ENCODE measurements at regions not wholly inside any gene's neighbourhood (a gene's known extent, or its start where the extent isn't known, plus 50 kb on each side); places are given as distances from the start of the nearest gene placed in this dataset.

DNA sequence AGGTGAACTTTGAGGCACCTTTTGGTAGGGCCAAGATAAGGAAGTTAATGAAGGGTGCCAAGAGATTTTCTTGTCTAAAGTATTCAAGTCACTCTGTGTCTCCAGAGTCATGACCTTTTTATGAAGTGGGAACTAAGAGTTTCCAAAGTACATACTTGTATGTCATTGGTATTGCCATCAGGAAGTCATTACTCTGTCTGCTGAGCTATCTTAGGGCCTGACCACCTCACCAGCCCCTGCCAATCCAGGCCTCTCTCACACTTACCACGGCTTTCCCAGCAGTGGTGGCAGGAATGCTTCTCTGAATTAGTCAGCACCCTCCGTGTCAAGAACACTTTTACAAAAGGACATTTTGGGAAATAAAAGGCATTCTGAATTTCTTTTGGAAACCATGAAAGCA, 192.8 kb upstream of the MTNR1B start:
- H3K27ac ChIP-seq (ENCODE audit: low read length), result no peak overlapping the region
- H3K36me3 ChIP-seq (ENCODE audit: low read depth, low read length), result no peaks in the 10 kb centered on the region
- intact Hi-C loops (cut with micrococcal nuclease), result no loop called here
- no peak overlapping the region for H3K4me3 ChIP-seq (ENCODE audit: low read length)
- no peak for DNase-seq
- ChIA-PET CTCF (no interaction called here), POLR2A (ENCODE audit: unreplicated experiment) (no interaction called here)
- H3K4me1 ChIP-seq (ENCODE audit: insufficient read depth, low read length), result no peaks in the 10 kb centered on the region
- no TSS peak for BruUV-seq (replicated peaks)
- H3K9me3 ChIP-seq (ENCODE audit: low read length), result no peaks in the 10 kb centered on the region
- no peak overlapping the region for H3K4me2 ChIP-seq (ENCODE audit: low read length)
- H3K79me2 ChIP-seq (ENCODE audit: low read length), result no peaks in the 10 kb centered on the region
- no peak overlapping the region for H2AFZ ChIP-seq (ENCODE audit: low read length)
- no peaks in the 10 kb centered on the region for H3F3A ChIP-seq (ENCODE audit: low read length, unreplicated experiment)
- H3K27me3 ChIP-seq (ENCODE audit: low read length), result peaks cover 13% of the 10 kb centered on the region
- ATAC-seq, result no peak
- H4K20me1 ChIP-seq (ENCODE audit: low read length), result no peaks in the 10 kb centered on the region
- H3K9ac ChIP-seq (ENCODE audit: low read length), result no peak overlapping the region
- no peak for TF ChIP-seq EZH2 (IDR thresholded peaks at IDR 0.05; ENCODE audit: low read length, unreplicated experiment)
- no peak for TF ChIP-seq EZH2phosphoT487 (IDR thresholded peaks at IDR 0.05; ENCODE audit: borderline replicate concordance, low read length)
- TF ChIP-seq CTCF (conservative IDR thresholded peaks at IDR 0.05; ENCODE audit: low read depth, low read length), result no peak
- H3K9me2 ChIP-seq (replicated peaks; ENCODE audit: low read length), result no peaks in the 10 kb centered on the region

- no peak for DNase-seq
- no peak overlapping the region for H3K4me2 ChIP-seq (ENCODE audit: low read length)
- no TSS peak for BruUV-seq (replicated peaks)
- peaks cover 10% of the 10 kb centered on the region; the same call in 1 of the 2 replicates for H3K27me3 ChIP-seq (ENCODE audit: low read length)
- H3K9me2 ChIP-seq (replicated peaks; ENCODE audit: low read length), result no peaks in the 10 kb centered on the region
- no peaks in the 10 kb centered on the region for H3K79me2 ChIP-seq (ENCODE audit: low read length)
- H4K20me1 ChIP-seq (ENCODE audit: low read length), result no peaks in the 10 kb centered on the region
- H3K27ac ChIP-seq (ENCODE audit: low read length), result no peak overlapping the region
- no peak overlapping the region for H2AFZ ChIP-seq (ENCODE audit: low read length)
- no peak overlapping the region for H3K4me3 ChIP-seq (ENCODE audit: low read length)
- no peaks in the 10 kb centered on the region for H3K4me1 ChIP-seq (ENCODE audit: insufficient read depth, low read length)
- CTCF ChIA-PET, result no interaction called here
- H3K9ac ChIP-seq (ENCODE audit: low read length), result no peak overlapping the region
- H3K36me3 ChIP-seq (ENCODE audit: low read depth, low read length), result no peaks in the 10 kb centered on the region
- POLR2A ChIA-PET (ENCODE audit: unreplicated experiment), result no interaction called here
- ATAC-seq, result no peak
- no peaks in the 10 kb centered on the region for H3K9me3 ChIP-seq (ENCODE audit: low read length)
- TF ChIP-seq CTCF (conservative IDR thresholded peaks at IDR 0.05; ENCODE audit: low read depth, low read length) (no peak), EZH2 (IDR thresholded peaks at IDR 0.05; ENCODE audit: low read length, unreplicated experiment) (no peak), EZH2phosphoT487 (IDR thresholded peaks at IDR 0.05; ENCODE audit: borderline replicate concordance, low read length) (no peak)
- intact Hi-C loops (cut with micrococcal nuclease), result no loop called here
- H3F3A ChIP-seq (ENCODE audit: low read length, unreplicated experiment), result no peaks in the 10 kb centered on the region
These were observed 189.7 kb upstream of the MTNR1B start for GRCh38 chr11:92779746-92780145.

GRCh38 chr11:92781151-92781550, 188.3 kb upstream of the MTNR1B start:
- Histone ChIP-seq H3K4me1 (ENCODE audit: insufficient read depth, low read length) (no peaks in the 10 kb centered on the region), H3K4me2 (ENCODE audit: low read length) (no peak overlapping the region), H3F3A (ENCODE audit: low read length, unreplicated experiment) (no peaks in the 10 kb centered on the region), H3K4me3 (ENCODE audit: low read length) (no peak overlapping the region), H3K36me3 (ENCODE audit: low read depth, low read length) (no peaks in the 10 kb centered on the region), H3K27ac (ENCODE audit: low read length) (no peak overlapping the region), H4K20me1 (ENCODE audit: low read length) (no peaks in the 10 kb centered on the region), H2AFZ (ENCODE audit: low read length) (no peak overlapping the region), H3K79me2 (ENCODE audit: low read length) (no peaks in the 10 kb centered on the region), H3K9me2 (replicated peaks; ENCODE audit: low read length) (no peaks in the 10 kb centered on the region), H3K9ac (ENCODE audit: low read length) (no peak overlapping the region), H3K9me3 (ENCODE audit: low read length) (no peaks in the 10 kb centered on the region), H3K27me3 (ENCODE audit: low read length) (peaks cover 18% of the 10 kb centered on the region; the same call in 1 of the 2 replicates)
- intact Hi-C loops (cut with micrococcal nuclease), result no loop called here
- ATAC-seq (no peak), DNase-seq (no peak)
- BruUV-seq (replicated peaks), result no TSS peak
- ChIA-PET POLR2A (ENCODE audit: unreplicated experiment) (no interaction called here), CTCF (no interaction called here)
- TF ChIP-seq EZH2 (IDR thresholded peaks at IDR 0.05; ENCODE audit: low read length, unreplicated experiment) (no peak), EZH2phosphoT487 (IDR thresholded peaks at IDR 0.05; ENCODE audit: borderline replicate concordance, low read length) (no peak), CTCF (conservative IDR thresholded peaks at IDR 0.05; ENCODE audit: low read depth, low read length) (no peak)
